GM23248 (cell line): ENCODE measurements at regions not wholly inside any gene's neighbourhood (a gene's known extent, or its start where the extent isn't known, plus 50 kb on each side); places are given as distances from the start of the nearest gene placed in this dataset.

Experiments
- DNase-seq: peaks from one replicate; pipeline ENCODE4 v3.0.0-alpha.2; 2015
- H2AFZ ChIP-seq: fragments of 200-600 bp; sonication (generic); 2 replicates; pipeline ENCODE4 v1.6.1; 2016; ENCODE audit warnings: antibody characterized with exemption
- H3F3A ChIP-seq: fragments of 200-600 bp; sonication (generic); 2 replicates; pipeline ENCODE4 v1.6.1; 2016; ENCODE audit warnings: mild to moderate bottlenecking, antibody characterized with exemption, mixed run types; ENCODE audit not compliant: insufficient read depth
- H3K27ac ChIP-seq: fragments of 200-600 bp; sonication (generic); 2 replicates; pipeline ENCODE4 v1.5.1; 2016; ENCODE audit warnings: mild to moderate bottlenecking
- H3K27me3 ChIP-seq: fragments of 200-600 bp; sonication (generic); replicated peaks from 2 replicates; pipeline ENCODE4 v1.6.1; 2016; ENCODE audit warnings: mild to moderate bottlenecking; ENCODE audit not compliant: insufficient read depth
- H3K36me3 ChIP-seq: fragments of 200-600 bp; sonication (generic); 2 replicates; pipeline ENCODE4 v1.6.1; 2016; ENCODE audit warnings: low read depth, mild to moderate bottlenecking
- H3K4me1 ChIP-seq: fragments of 200-600 bp; sonication (generic); 2 replicates; pipeline ENCODE4 v1.6.1; 2016; ENCODE audit warnings: mild to moderate bottlenecking; ENCODE audit not compliant: insufficient read depth
- H3K4me2 ChIP-seq: fragments of 200-600 bp; sonication (generic); one replicate; pipeline ENCODE4 v1.6.1; 2016; ENCODE audit warnings: mild to moderate bottlenecking; ENCODE audit not compliant: unreplicated experiment
- H3K4me3 ChIP-seq: fragments of 200-600 bp; sonication (generic); 2 replicates; pipeline ENCODE4 v1.5.1; 2016; ENCODE audit warnings: mild to moderate bottlenecking
- H3K79me2 ChIP-seq: fragments of 200-600 bp; sonication (generic); 2 replicates; pipeline ENCODE4 v1.6.1; 2016; ENCODE audit warnings: mild to moderate bottlenecking; ENCODE audit not compliant: insufficient read depth
- H3K9ac ChIP-seq: fragments of 200-600 bp; sonication (generic); 2 replicates; pipeline ENCODE4 v1.6.1; 2016; ENCODE audit warnings: mild to moderate bottlenecking
- H3K9me2 ChIP-seq: fragments of 200-600 bp; sonication (generic); 2 replicates; pipeline ENCODE4 v1.6.1; 2016; ENCODE audit warnings: mixed run types, mild to moderate bottlenecking, moderate library complexity; ENCODE audit not compliant: insufficient read depth
- H3K9me3 ChIP-seq: fragments of 200-600 bp; sonication (generic); one replicate; pipeline ENCODE4 v1.6.1; 2017; ENCODE audit warnings: low read depth
- H4K20me1 ChIP-seq: fragments of 200-600 bp; sonication (generic); 2 replicates; pipeline ENCODE4 v1.6.0; 2016; ENCODE audit not compliant: insufficient read depth
- EZH2 ChIP-seq: fragments of 200-600 bp; sonication (generic); IDR thresholded peaks from 2 replicates; pipeline ENCODE4 v1.6.1; 2018; ENCODE audit warnings: antibody characterized with exemption, mild to moderate bottlenecking; ENCODE audit not compliant: insufficient read depth, poor library complexity, severe bottlenecking
- EZH2phosphoT487 ChIP-seq: fragments of 200-600 bp; sonication (generic); IDR thresholded peaks from 2 replicates; pipeline ENCODE4 v1.6.1; 2018; ENCODE audit warnings: antibody characterized with exemption, moderate library complexity, mild to moderate bottlenecking, low read depth; ENCODE audit not compliant: insufficient read depth
- WGBS, 2 experiments: methylation state at CpG; one replicate each; pipeline ENCODE4 v1.1.6; 2015 to 2017; ENCODE audit warnings: low lambda C conversion rate in 2 of 2, low coverage in 1 of 2; ENCODE audit errors: missing lambda C conversion rate in 2 of 2; 5-methylcytosine and 5-hydroxymethylcytosine counted together
- in situ Hi-C: fragments of 300-500 bp; cut with MboI; formaldehyde crosslinking; loops from 2 replicates; pipeline ENCODE4 v1.15.0; 2020

GRCh38 chr6:66731310-66731709, 1024.3 kb upstream of the EYS start:
- Histone ChIP-seq H3K27me3 (no peaks in the 10 kb centered on the region), H3K27ac (no peak overlapping the region), H3K9me2 (no peaks in the 10 kb centered on the region), H3K4me1 (no peaks in the 10 kb centered on the region), H3F3A (no peaks in the 10 kb centered on the region), H4K20me1 (no peaks in the 10 kb centered on the region), H3K4me3 (no peak overlapping the region), H3K9me3 (no peaks in the 10 kb centered on the region), H3K4me2 (no peak overlapping the region), H3K36me3 (no peaks in the 10 kb centered on the region), H3K79me2 (no peaks in the 10 kb centered on the region), H2AFZ (no peak overlapping the region), H3K9ac (no peak overlapping the region)
- no peak for DNase-seq
- TF ChIP-seq EZH2phosphoT487, result no peak
- TF ChIP-seq EZH2, result no peak
- in situ Hi-C loops, result no loop called here
- WGBS, 2 experiments, result 31 to 44% methylated on average over 1 of the region's 1 CpG

- Histone ChIP-seq H3K9ac (no peak overlapping the region), H4K20me1 (no peaks in the 10 kb centered on the region), H3K79me2 (no peaks in the 10 kb centered on the region), H3K27ac (no peak overlapping the region), H3F3A (no peaks in the 10 kb centered on the region), H3K9me3 (no peaks in the 10 kb centered on the region), H3K4me2 (no peak overlapping the region), H3K4me3 (no peak overlapping the region), H3K9me2 (no peaks in the 10 kb centered on the region), H3K4me1 (no peaks in the 10 kb centered on the region), H3K36me3 (no peaks in the 10 kb centered on the region), H2AFZ (no peak overlapping the region), H3K27me3 (no peaks in the 10 kb centered on the region)
- WGBS, 2 experiments, result 5 to 18% methylated on average over 3 of the region's 3 CpGs
- no peak for TF ChIP-seq EZH2phosphoT487
- no peak for DNase-seq
- in situ Hi-C loops, result no loop called here
Measured at GRCh38 chr6:66725670-66726069, 1018.6 kb upstream of the EYS start.

- in situ Hi-C loops, result no loop called here
- no peak for TF ChIP-seq EZH2phosphoT487
- TF ChIP-seq EZH2, result no peak
- Histone ChIP-seq H3K9me3 (peaks cover 4% of the 10 kb centered on the region), H2AFZ (no peak overlapping the region), H3F3A (no peaks in the 10 kb centered on the region), H3K4me2 (no peak overlapping the region), H3K36me3 (no peaks in the 10 kb centered on the region), H3K9me2 (no peaks in the 10 kb centered on the region), H3K27me3 (no peaks in the 10 kb centered on the region), H4K20me1 (no peaks in the 10 kb centered on the region), H3K9ac (no peak overlapping the region), H3K4me1 (no peaks in the 10 kb centered on the region), H3K79me2 (no peaks in the 10 kb centered on the region), H3K27ac (no peak overlapping the region), H3K4me3 (no peak overlapping the region)
- no peak for DNase-seq
- WGBS, 2 experiments, result 29 to 45% methylated on average over 4 of the region's 4 CpGs
Measured at GRCh38 chr6:66717801-66718200, 1010.8 kb upstream of the EYS start.

GRCh38 chr6:66699385-66699784, 992.4 kb upstream of the EYS start:
- DNase-seq, result no peak
- Histone ChIP-seq H3K4me2 (no peak overlapping the region), H3K9me2 (no peaks in the 10 kb centered on the region), H4K20me1 (no peaks in the 10 kb centered on the region), H3K9ac (no peak overlapping the region), H3K27me3 (no peaks in the 10 kb centered on the region), H3K4me1 (no peaks in the 10 kb centered on the region), H3K27ac (no peak overlapping the region), H3K4me3 (no peak overlapping the region), H3K36me3 (no peaks in the 10 kb centered on the region), H3K9me3 (no peaks in the 10 kb centered on the region), H3K79me2 (no peaks in the 10 kb centered on the region), H2AFZ (no peak overlapping the region), H3F3A (no peaks in the 10 kb centered on the region)
- in situ Hi-C loops, result no loop called here
- WGBS, 2 experiments, result 4 to 9% methylated on average over 1 of the region's 1 CpG
- TF ChIP-seq EZH2, result no peak
- TF ChIP-seq EZH2phosphoT487, result no peak

- Histone ChIP-seq H2AFZ (no peak overlapping the region), H3K4me1 (no peaks in the 10 kb centered on the region), H3K9me2 (peaks cover 3% of the 10 kb centered on the region; the same call in 1 of the 2 replicates), H4K20me1 (no peaks in the 10 kb centered on the region), H3K4me3 (no peak overlapping the region), H3K9ac (no peak overlapping the region), H3K27me3 (no peaks in the 10 kb centered on the region), H3K27ac (no peak overlapping the region), H3F3A (no peaks in the 10 kb centered on the region), H3K79me2 (no peaks in the 10 kb centered on the region), H3K36me3 (no peaks in the 10 kb centered on the region), H3K9me3 (no peaks in the 10 kb centered on the region), H3K4me2 (no peak overlapping the region)
- no peak for DNase-seq
- in situ Hi-C loops, result no loop called here
- TF ChIP-seq EZH2phosphoT487 (no peak), EZH2 (no peak)
- 35 to 53% methylated on average over 4 of the region's 4 CpGs for whole genome bisulfite sequencing, 2 experiments
Measured at GRCh38 chr6:66689608-66690007, 982.6 kb upstream of the EYS start.
